Neuronal stem cell (in vitro differentiated cells): ENCODE measurements at regions not wholly inside any gene's neighbourhood (a gene's known extent, or its start where the extent isn't known, plus 50 kb on each side); places are given as distances from the start of the nearest gene placed in this dataset.

Source experiments
- DNase-seq: peaks from one replicate; pipeline ENCODE4 v3.0.0-alpha.2; 2013; ENCODE audit warnings: low spot score
- H2AFZ ChIP-seq: one replicate; pipeline ENCODE4 v1.6.1; 2013; ENCODE audit warnings: mild to moderate bottlenecking, low read length, inconsistent platforms
- H2AK5ac ChIP-seq: 2 replicates; pipeline ENCODE4 v1.6.1; 2013; ENCODE audit warnings: low read depth, mild to moderate bottlenecking, inconsistent platforms, low read length, moderate library complexity, mixed read lengths
- H2BK120ac ChIP-seq: 2 replicates; pipeline ENCODE4 v1.6.1; 2013; ENCODE audit warnings: low read depth, mild to moderate bottlenecking, inconsistent platforms, low read length, moderate library complexity, mixed read lengths
- H2BK12ac ChIP-seq: one replicate; pipeline ENCODE4 v1.6.1; 2013; ENCODE audit warnings: low read length, inconsistent platforms
- H2BK15ac ChIP-seq: 2 replicates; pipeline ENCODE4 v1.6.1; 2013; ENCODE audit warnings: mild to moderate bottlenecking, low read length, inconsistent platforms, mixed read lengths
- H2BK5ac ChIP-seq: one replicate; pipeline ENCODE4 v1.6.1; 2013; ENCODE audit warnings: inconsistent platforms, mild to moderate bottlenecking, low read length, moderate library complexity
- H3K14ac ChIP-seq: one replicate; pipeline ENCODE4 v1.6.1; 2013; ENCODE audit warnings: low read length, inconsistent platforms
- H3K18ac ChIP-seq: 2 replicates; pipeline ENCODE4 v1.6.1; 2013; ENCODE audit warnings: low read length, inconsistent platforms
- H3K23ac ChIP-seq: 2 replicates; pipeline ENCODE4 v1.6.1; 2013; ENCODE audit warnings: low read depth, mild to moderate bottlenecking, mixed read lengths, low read length, inconsistent platforms; ENCODE audit not compliant: poor library complexity
- H3K27ac ChIP-seq: replicated peaks from 3 replicates; pipeline ENCODE4 v1.5.1; 2013; ENCODE audit warnings: low read length, inconsistent platforms
- H3K27me3 ChIP-seq, 3 experiments: 2 replicates each; pipeline ENCODE4 v1.6.1; 2013; ENCODE audit warnings: low read length in 3 of 3, mild to moderate bottlenecking in 2 of 3, inconsistent platforms in 1 of 3, low read depth in 1 of 3, mixed read lengths in 1 of 3, moderate library complexity in 1 of 3; ENCODE audit not compliant: control insufficient read depth in 3 of 3, insufficient read depth in 3 of 3
- H3K36me3 ChIP-seq, 2 donors: replicated peaks in 1 of 2; 2 replicates each; pipeline ENCODE4 v1.6.1; 2013; ENCODE audit warnings: low read length in 2 of 2; ENCODE audit not compliant: control insufficient read depth in 2 of 2, insufficient read depth in 2 of 2
- H3K4ac ChIP-seq: 2 replicates; pipeline ENCODE4 v1.6.1; 2013; ENCODE audit warnings: inconsistent platforms, mild to moderate bottlenecking, low read length, moderate library complexity
- H3K4me1 ChIP-seq, 2 donors: 1 replicate in 1 of 2; 2 replicates in 1 of 2; pipeline ENCODE4 v1.6.1; 2013; ENCODE audit warnings: low read length in 2 of 2, low read depth in 1 of 2; ENCODE audit not compliant: control insufficient read depth in 2 of 2, insufficient read depth in 1 of 2
- H3K4me2 ChIP-seq: one replicate; pipeline ENCODE4 v1.6.1; 2013; ENCODE audit warnings: mild to moderate bottlenecking, low read length, inconsistent platforms; ENCODE audit not compliant: insufficient read depth, poor library complexity, severe bottlenecking
- H3K4me3 ChIP-seq, 2 donors: 2 replicates each; pipeline ENCODE4 v1.5.1; 2013; ENCODE audit warnings: low read length in 2 of 2, mild to moderate bottlenecking in 2 of 2, inconsistent platforms in 1 of 2, moderate library complexity in 1 of 2
- H3K79me1 ChIP-seq: one replicate; pipeline ENCODE4 v1.6.1; 2013; ENCODE audit warnings: low read depth, mild to moderate bottlenecking, inconsistent platforms, low read length, moderate library complexity
- H3K9ac ChIP-seq: one replicate; pipeline ENCODE4 v1.6.1; 2013; ENCODE audit warnings: mild to moderate bottlenecking, low read depth, low read length, inconsistent platforms; ENCODE audit not compliant: poor library complexity
- H3K9me3 ChIP-seq, 2 donors: replicated peaks in 1 of 2; 2 replicates each; pipeline versions ENCODE3 to v1.6.1; 2013; ENCODE audit warnings: low read length in 2 of 2, mild to moderate bottlenecking in 2 of 2, inconsistent platforms in 1 of 2, low read depth in 1 of 2, mixed read lengths in 1 of 2, moderate library complexity in 1 of 2; ENCODE audit not compliant: control insufficient read depth in 2 of 2, insufficient read depth in 1 of 2
- H4K8ac ChIP-seq: one replicate; pipeline ENCODE4 v1.6.1; 2013; ENCODE audit warnings: low read depth, mild to moderate bottlenecking, inconsistent platforms, low read length, moderate library complexity
- H4K91ac ChIP-seq: one replicate; pipeline ENCODE4 v1.6.1; 2013; ENCODE audit warnings: low read length, low read depth, mild to moderate bottlenecking, inconsistent platforms; ENCODE audit not compliant: poor library complexity
- WGBS, 2 donors: extraction: QIAGEN DNeasy Blood & Tissue Kit; methylation state at CpG; one replicate each; pipeline ENCODE4 v1.1.7; 2013; ENCODE audit warnings: missing lambda C conversion rate in 2 of 2, mixed read lengths in 1 of 2; ENCODE audit not compliant: insufficient read length in 2 of 2, insufficient replicate concordance in 1 of 2; ENCODE audit errors: extremely low coverage in 2 of 2; 5-methylcytosine and 5-hydroxymethylcytosine counted together

DNA sequence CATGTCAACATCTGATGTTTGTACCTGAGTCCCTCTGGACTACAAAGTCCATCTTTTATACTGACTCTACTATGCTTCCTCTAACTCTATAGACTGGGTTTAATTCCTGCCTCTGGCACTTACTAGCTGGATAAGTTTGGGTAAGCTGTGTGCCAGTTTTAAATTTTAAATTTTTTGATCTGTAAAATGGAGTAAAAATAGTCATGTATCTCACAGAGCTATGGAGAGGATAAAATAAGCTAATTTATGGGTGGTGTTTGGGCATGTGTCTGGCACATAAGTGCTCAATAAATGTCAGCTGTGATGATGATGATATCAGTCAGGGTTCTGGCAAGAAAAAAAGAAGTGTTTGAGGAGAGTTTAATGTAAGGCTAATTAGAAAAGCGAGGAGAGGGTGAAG, 139.2 kb upstream of the C1orf21 start:
- Histone ChIP-seq H3K27me3 (no peaks in the 10 kb centered on the region), H2BK5ac (no peak overlapping the region), H3K9me3 (no peaks in the 10 kb centered on the region), H2AK5ac (no peak overlapping the region), H3K79me1 (no peaks in the 10 kb centered on the region), H4K91ac (no peak overlapping the region), H3K4me1 (peaks cover 0 to 2% of the 10 kb centered on the region in 2 donors), H3K4me2 (no peak overlapping the region), H2BK120ac (no peak overlapping the region), H3K4ac (no peak overlapping the region), H3K27ac (no peak overlapping the region), H3K18ac (no peak overlapping the region), H2BK12ac (no peak overlapping the region), H4K8ac (no peak overlapping the region), H2BK15ac (no peak overlapping the region), H3K23ac (no peak overlapping the region), H3K14ac (no peak overlapping the region), H3K36me3 (no peaks in the 10 kb centered on the region), H3K9ac (no peak overlapping the region), H2AFZ (no peak overlapping the region), H3K4me3 (no peak overlapping the region)
- 100% methylated on average over 1 of the region's 1 CpG; no CpG with 5 or more reads in 1 of the 2 donors for WGBS, 2 donors
- no peak for DNase-seq

DNA sequence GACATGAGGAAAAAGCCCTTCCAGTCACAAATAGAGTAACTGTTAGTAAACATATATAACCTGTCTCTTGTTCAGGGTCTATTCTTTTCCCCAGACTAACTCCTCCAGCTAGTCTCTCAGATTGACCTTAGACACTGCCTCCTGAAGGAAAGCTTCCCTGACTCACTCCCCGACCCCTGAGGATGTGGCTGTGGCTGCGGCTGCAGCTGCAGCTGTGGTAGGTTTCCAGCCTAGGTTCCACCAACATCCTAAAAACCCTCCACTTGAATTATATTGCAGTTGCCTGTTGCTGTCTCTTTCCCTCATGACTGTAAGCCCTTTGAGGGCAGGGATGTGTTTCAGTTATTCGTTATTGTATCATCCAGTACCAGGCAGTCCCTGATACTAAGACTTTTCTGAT, 132.9 kb upstream of the C1orf21 start:
- H2BK5ac ChIP-seq = no peak overlapping the region
- no CpG with 5 or more reads among the region's 3 CpGs for WGBS, 2 donors
- H2BK15ac ChIP-seq = no peak overlapping the region
- no peak overlapping the region for H3K27ac ChIP-seq
- no peak overlapping the region for H4K91ac ChIP-seq
- H4K8ac ChIP-seq = no peak overlapping the region
- no peak overlapping the region for H2AFZ ChIP-seq
- H3K9ac ChIP-seq = no peak overlapping the region
- no peak overlapping the region for H3K23ac ChIP-seq
- H2BK120ac ChIP-seq = no peak overlapping the region
- no peak overlapping the region for H3K14ac ChIP-seq
- H2AK5ac ChIP-seq = no peak overlapping the region
- H3K36me3 ChIP-seq = no peaks in the 10 kb centered on the region
- H3K4me1 ChIP-seq = peaks cover 0 to 6% of the 10 kb centered on the region in 2 donors
- DNase-seq = no peak
- no peak overlapping the region for H3K4me3 ChIP-seq
- no peak overlapping the region for H3K4me2 ChIP-seq
- H3K4ac ChIP-seq = no peak overlapping the region
- no peak overlapping the region for H2BK12ac ChIP-seq
- H3K18ac ChIP-seq = no peak overlapping the region
- no peaks in the 10 kb centered on the region for H3K79me1 ChIP-seq
- H3K9me3 ChIP-seq = no peaks in the 10 kb centered on the region
- no peaks in the 10 kb centered on the region for H3K27me3 ChIP-seq

DNA sequence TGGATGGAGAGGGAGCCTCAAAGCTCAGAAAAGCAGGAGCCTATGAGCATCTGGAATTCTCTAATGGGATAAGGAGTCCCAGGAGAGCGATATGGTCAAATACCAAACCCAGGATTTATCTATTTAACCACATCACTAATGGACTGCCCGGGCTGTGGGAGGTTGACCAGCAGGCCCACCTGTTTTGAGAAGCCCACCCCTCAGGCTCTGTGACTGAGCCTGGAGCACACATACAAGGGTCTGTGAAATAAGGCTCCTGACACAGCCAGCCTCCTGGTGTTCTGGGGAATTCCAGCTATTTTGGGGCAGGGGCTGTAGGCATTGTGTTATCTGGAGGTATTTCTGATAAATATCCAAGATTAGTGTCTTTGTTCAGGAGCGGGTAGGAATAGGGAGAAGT, 132.0 kb upstream of the C1orf21 start:
- no peak overlapping the region for H3K4ac ChIP-seq
- no peak overlapping the region for H3K14ac ChIP-seq
- no peaks in the 10 kb centered on the region for H3K27me3 ChIP-seq
- H3K27ac ChIP-seq = no peak overlapping the region
- H2BK15ac ChIP-seq = no peak overlapping the region
- H3K9me3 ChIP-seq = no peaks in the 10 kb centered on the region
- no peak overlapping the region for H2BK5ac ChIP-seq
- WGBS, 2 donors = no CpG with 5 or more reads among the region's 3 CpGs
- no peaks in the 10 kb centered on the region for H3K79me1 ChIP-seq
- no peak overlapping the region for H3K4me3 ChIP-seq
- H3K4me1 ChIP-seq = peaks cover 0 to 4% of the 10 kb centered on the region in 2 donors
- H4K8ac ChIP-seq = no peak overlapping the region
- H3K23ac ChIP-seq = no peak overlapping the region
- H4K91ac ChIP-seq = no peak overlapping the region
- no peak overlapping the region for H2AK5ac ChIP-seq
- H3K9ac ChIP-seq = no peak overlapping the region
- H2AFZ ChIP-seq = no peak overlapping the region
- H3K36me3 ChIP-seq = no peaks in the 10 kb centered on the region
- no peak overlapping the region for H2BK120ac ChIP-seq
- no peak overlapping the region for H3K18ac ChIP-seq
- DNase-seq = no peak
- no peak overlapping the region for H3K4me2 ChIP-seq
- no peak overlapping the region for H2BK12ac ChIP-seq

DNA sequence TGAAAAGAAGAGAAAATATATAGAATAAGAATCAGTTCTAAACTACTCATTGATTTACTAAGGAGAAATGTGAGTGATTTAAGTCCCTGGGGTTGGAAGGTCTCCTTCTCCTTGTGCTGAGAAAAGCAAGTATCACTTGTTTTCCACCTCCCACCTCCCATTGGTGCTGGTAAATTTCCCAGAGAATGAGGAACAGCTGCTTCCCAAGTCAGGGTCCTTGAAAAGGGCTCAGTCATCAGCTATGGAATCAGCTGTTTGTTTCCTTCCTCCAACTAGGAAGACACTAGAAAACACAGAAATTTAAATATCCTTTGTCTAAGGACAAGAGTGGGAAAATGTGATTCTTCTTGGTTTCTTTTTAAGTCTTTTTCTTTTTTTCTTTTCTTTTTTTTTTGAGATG, 131.3 kb upstream of the C1orf21 start:
- H3K4me3 ChIP-seq = no peak overlapping the region
- H2AK5ac ChIP-seq = no peak overlapping the region
- H3K4me2 ChIP-seq = no peak overlapping the region
- H4K8ac ChIP-seq = no peak overlapping the region
- no peak overlapping the region for H2BK12ac ChIP-seq
- no peak overlapping the region for H3K23ac ChIP-seq
- DNase-seq = no peak
- no peak overlapping the region for H2BK15ac ChIP-seq
- H3K27me3 ChIP-seq = no peaks in the 10 kb centered on the region
- no peak overlapping the region for H3K4ac ChIP-seq
- no peak overlapping the region for H3K14ac ChIP-seq
- no peaks in the 10 kb centered on the region for H3K79me1 ChIP-seq
- H3K4me1 ChIP-seq = peaks cover 0 to 4% of the 10 kb centered on the region in 2 donors
- H2BK120ac ChIP-seq = no peak overlapping the region
- no peak overlapping the region for H3K27ac ChIP-seq
- H4K91ac ChIP-seq = no peak overlapping the region
- H3K36me3 ChIP-seq = no peaks in the 10 kb centered on the region
- H3K9ac ChIP-seq = no peak overlapping the region
- H3K18ac ChIP-seq = no peak overlapping the region
- no peaks in the 10 kb centered on the region for H3K9me3 ChIP-seq
- H2BK5ac ChIP-seq = no peak overlapping the region
- no peak overlapping the region for H2AFZ ChIP-seq
